GM12878 (cell line): ENCODE measurements at regions not wholly inside any gene's neighbourhood (a gene's known extent, or its start where the extent isn't known, plus 50 kb on each side); places are given as distances from the start of the nearest gene placed in this dataset.

Source experiments
- BCLAF1 ChIP-seq: fragments of 450-650 bp; IDR thresholded peaks from 2 replicates; pipeline ENCODE4 v1.6.1; 2017; ENCODE audit warnings: antibody characterized with exemption, mild to moderate bottlenecking, moderate library complexity
- BRCA1 ChIP-seq: IDR thresholded peaks from 2 replicates; pipeline ENCODE4 v1.6.1; 2011; ENCODE audit warnings: low read depth, low read length, improper control_type of control experiment
- CEBPZ ChIP-seq: fragments of 150-350 bp; IDR thresholded peaks from 2 replicates; pipeline ENCODE4 v1.6.1; 2016; ENCODE audit warnings: low read depth, low read length
- CTCF ChIP-seq, 3 experiments: IDR thresholded peaks in 2 of 3; conservative IDR thresholded peaks in 1 of 3; 2 replicates each; pipeline ENCODE4 v1.5.1; 2011; ENCODE audit warnings: low read depth in 3 of 3, low read length in 3 of 3, mild to moderate bottlenecking in 3 of 3, control low read depth in 2 of 3, moderate library complexity in 2 of 3, inconsistent platforms in 1 of 3, mixed read lengths in 1 of 3; ENCODE audit not compliant: control insufficient read depth in 2 of 3, insufficient read depth in 1 of 3; ENCODE audit errors: extremely low read depth in 1 of 3
- DPF2 ChIP-seq: fragments of 450-650 bp; IDR thresholded peaks from 2 replicates; pipeline ENCODE4 v1.6.1; 2017; ENCODE audit warnings: mild to moderate bottlenecking
- HDAC2 ChIP-seq: fragments of 200-600 bp; sonication (generic); IDR thresholded peaks from 2 replicates; pipeline ENCODE4 v1.6.1; 2017
- POLR2A ChIP-seq: IDR thresholded peaks from 2 replicates; pipeline ENCODE4 v1.6.1; 2011; ENCODE audit warnings: low read depth, mild to moderate bottlenecking, low read length
- POLR2AphosphoS5 ChIP-seq: IDR thresholded peaks from 2 replicates; pipeline ENCODE4 v1.6.1; 2011; ENCODE audit warnings: mild to moderate bottlenecking, low read length, inconsistent platforms
- SMAD1 ChIP-seq: fragments of 450-650 bp; IDR thresholded peaks from 2 replicates; pipeline ENCODE4 v1.6.1; 2018; ENCODE audit warnings: mild to moderate bottlenecking, low read depth; ENCODE audit not compliant: partially characterized antibody
- SMC3 ChIP-seq: IDR thresholded peaks from 2 replicates; pipeline ENCODE4 v1.6.1; 2011; ENCODE audit warnings: low read length, improper control_type of control experiment, borderline replicate concordance
- SP1 ChIP-seq: IDR thresholded peaks from one replicate; pipeline ENCODE4 v1.6.1; 2011; ENCODE audit warnings: low read depth, low read length
- USF2 ChIP-seq: IDR thresholded peaks from 2 replicates; pipeline ENCODE4 v1.6.1; 2011; ENCODE audit warnings: low read depth, low read length, improper control_type of control experiment, borderline replicate concordance
- YY1 ChIP-seq: IDR thresholded peaks from 2 replicates; pipeline ENCODE4 v1.6.1; 2011; ENCODE audit warnings: low read depth, mild to moderate bottlenecking, low read length
- ZNF384 ChIP-seq: IDR thresholded peaks from 2 replicates; pipeline ENCODE4 v1.6.1; 2012; ENCODE audit warnings: low read depth, mild to moderate bottlenecking, low read length, improper control_type of control experiment, borderline replicate concordance

- no peak for TF ChIP-seq POLR2A
- TF ChIP-seq BRCA1, result no peak
- no peak for TF ChIP-seq ZNF384
- no peak for TF ChIP-seq SP1
- TF ChIP-seq BCLAF1, result no peak
- TF ChIP-seq CTCF (IDR thresholded peaks at IDR 0.05 in 2 of 3, conservative IDR thresholded peaks at IDR 0.05 in 1 of 3; ENCODE audit: control insufficient read depth in 2 of 3, extremely low read depth in 1 of 3, insufficient read depth in 1 of 3, low read depth in 3 of 3, low read length in 3 of 3), result no peak
- no peak for TF ChIP-seq SMAD1
- no peak for TF ChIP-seq YY1
- TF ChIP-seq POLR2AphosphoS5, result no peak
- no peak for TF ChIP-seq DPF2
- TF ChIP-seq CEBPZ, result no peak
- TF ChIP-seq SMC3, result no peak
- no peak for TF ChIP-seq HDAC2
- TF ChIP-seq USF2, result no peak
Observed at GRCh38 chr3:5309602-5310001, 122.1 kb downstream of the EDEM1 start.
